H1 (cell line): ENCODE measurements at regions not wholly inside any gene's neighbourhood (a gene's known extent, or its start where the extent isn't known, plus 50 kb on each side); places are given as distances from the start of the nearest gene placed in this dataset.

Source experiments
- BCL11A ChIP-seq, 2 experiments: IDR thresholded peaks; one replicate each; pipeline ENCODE4 v1.6.1; 2011; ENCODE audit warnings: low read depth in 2 of 2, low read length in 2 of 2, mild to moderate bottlenecking in 2 of 2
- CBX5 ChIP-seq: fragments of 300-800, 300-1000 bp; sonication (generic); IDR thresholded peaks from 2 replicates; pipeline ENCODE4 v1.7.1; 2016; ENCODE audit warnings: antibody characterized with exemption, low read length, low read depth
- JUND ChIP-seq: IDR thresholded peaks from 2 replicates; pipeline ENCODE4 v1.6.1; 2011; ENCODE audit warnings: mild to moderate bottlenecking, improper control_type of control experiment, low read length
- TCF12 ChIP-seq: IDR thresholded peaks from 2 replicates; pipeline ENCODE4 v1.6.1; 2011; ENCODE audit warnings: low read depth, mild to moderate bottlenecking, low read length
- TF ChIP-seq, protein P1 (sequence below): IDR thresholded peaks from 2 replicates; pipeline ENCODE4 v1.6.1; 2011; ENCODE audit warnings: low read depth, mild to moderate bottlenecking, low read length; ENCODE audit not compliant: insufficient read depth

DNA sequence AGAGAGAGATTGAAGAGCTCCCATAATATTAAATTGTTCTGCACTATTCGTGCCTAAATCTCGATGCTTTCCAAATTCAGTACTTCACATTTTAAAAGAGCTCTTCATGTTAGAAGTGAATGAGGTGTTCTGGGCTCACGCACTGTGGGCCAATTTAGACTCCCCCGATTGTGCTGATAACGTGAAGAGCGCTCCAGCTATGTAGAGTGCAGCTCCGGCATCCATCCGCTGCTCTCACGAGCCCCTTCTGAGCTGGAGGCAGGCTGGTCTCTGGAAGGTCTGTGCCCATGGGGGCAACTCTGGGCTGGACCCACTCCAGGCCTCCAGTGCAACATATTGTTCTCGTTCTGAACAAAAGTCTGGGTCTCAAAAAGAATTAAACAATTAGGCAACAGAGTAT is 692.6 kb downstream of the VRK1 start (continued):
- TF ChIP-seq BCL11A (IDR thresholded peaks at IDR 0.05; ENCODE audit: low read depth in 2 of 2, low read length in 2 of 2) (no peak), TCF12 (no peak), JUND (no peak), CBX5 (no peak)
- TF ChIP-seq, protein P1, sequence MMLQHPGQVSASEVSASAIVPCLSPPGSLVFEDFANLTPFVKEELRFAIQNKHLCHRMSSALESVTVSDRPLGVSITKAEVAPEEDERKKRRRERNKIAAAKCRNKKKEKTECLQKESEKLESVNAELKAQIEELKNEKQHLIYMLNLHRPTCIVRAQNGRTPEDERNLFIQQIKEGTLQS = no peak
